HL-60 (cell line): ENCODE measurements at regions not wholly inside any gene's neighbourhood (a gene's known extent, or its start where the extent isn't known, plus 50 kb on each side); places are given as distances from the start of the nearest gene placed in this dataset.

ENCODE experiments used
- CTCF ChIP-seq: IDR thresholded peaks from one replicate; pipeline ENCODE4 v1.5.1; 2011; ENCODE audit warnings: low read length, control low read depth, inconsistent platforms; ENCODE audit not compliant: insufficient read depth
- GABPA ChIP-seq: IDR thresholded peaks from 2 replicates; pipeline ENCODE4 v1.6.1; 2012; ENCODE audit warnings: low read depth
- POLR2AphosphoS5 ChIP-seq: IDR thresholded peaks from 2 replicates; pipeline ENCODE4 v1.6.1; 2012; ENCODE audit warnings: low read depth
- REST ChIP-seq: IDR thresholded peaks from 2 replicates; pipeline ENCODE4 v1.6.1; 2012; ENCODE audit warnings: low read depth; ENCODE audit not compliant: insufficient replicate concordance

GRCh38 chr3:66145408-66145733, 75.4 kb upstream of the SLC25A26 start:
- TF ChIP-seq CTCF (no peak), POLR2AphosphoS5 (no peak), GABPA (no peak), REST (no peak)
